HepG2 (cell line): ENCODE measurements at regions not wholly inside any gene's neighbourhood (a gene's known extent, or its start where the extent isn't known, plus 50 kb on each side); places are given as distances from the start of the nearest gene placed in this dataset.

Experiments used
- ATAC-seq: fragments of 200-7000 bp; cut with Tn5 transposase; 3 replicates; pipeline ENCODE4 v1.9.1; 2020; ENCODE audit warnings: mild to moderate bottlenecking, moderate library complexity
- BruUV-seq: library from RNA; stranded (reverse); fragments of 400-500 nt; replicated peaks from 2 replicates; lab custom pipeline; 2021; lab: Mats Ljungman, UMichigan
- CTCF ChIA-PET: fragments of 300-600 bp; formaldehyde crosslinking; extraction: SDS; loops from one replicate; lab custom pipeline; 2021; ENCODE audit warnings: low total read pairs, inconsistent platforms, low intra/inter-chr PET ratio; lab: Yijun Ruan, JAX
- POLR2A ChIA-PET: fragments of 350-600 bp; sonication (Branson Sonifier 250); formaldehyde crosslinking; loops from one replicate; lab custom pipeline; 2020; ENCODE audit warnings: antibody characterized with exemption, inconsistent platforms; lab: Yijun Ruan, JAX
- DNase-seq: peaks from one replicate; pipeline ENCODE4 v3.0.0-alpha.2; 2015; ENCODE audit warnings: low spot score
- FAIRE-seq: peaks from 3 replicates; lab custom pipeline; 2011; peaks lifted over from hg19 to GRCh38; lab: Jason Lieb, UNC
- H2AFZ ChIP-seq: one replicate; pipeline ENCODE4 v1.6.1; 2011; ENCODE audit warnings: low read length, inconsistent platforms
- H3K27ac ChIP-seq: fragments of 300-600 bp; 3 replicates; pipeline ENCODE4 v1.8.0; 2011; ENCODE audit warnings: mixed run types, mild to moderate bottlenecking, mixed read lengths, low read length, inconsistent platforms; ENCODE audit not compliant: insufficient read depth; ENCODE audit errors: extremely low read length
- H3K27me3 ChIP-seq, 2 experiments: fragments of 200-600 bp in 1 of 2; 2 replicates in 1 of 2; 3 replicates in 1 of 2; pipeline versions ENCODE4 v1.6.0 to v1.8.0; 2011; ENCODE audit warnings: low read length in 2 of 2, mild to moderate bottlenecking in 2 of 2, moderate library complexity in 2 of 2, inconsistent platforms in 1 of 2; ENCODE audit not compliant: insufficient read depth in 2 of 2, control insufficient read depth in 1 of 2
- H3K36me3 ChIP-seq, 2 experiments: fragments of 200-600 bp in 1 of 2; replicated peaks in 1 of 2; 2 replicates in 1 of 2; 3 replicates in 1 of 2; pipeline versions ENCODE4 v1.5.1 to v1.8.0; 2011; ENCODE audit warnings: low read length in 2 of 2, inconsistent platforms in 1 of 2; ENCODE audit not compliant: insufficient read depth in 2 of 2, control insufficient read depth in 1 of 2
- H3K4me1 ChIP-seq: 2 replicates; pipeline ENCODE4 v1.5.1; 2012; ENCODE audit warnings: low read length, inconsistent platforms; ENCODE audit not compliant: insufficient read depth
- H3K4me2 ChIP-seq: 2 replicates; pipeline ENCODE4 v1.6.0; 2011; ENCODE audit warnings: low read depth, low read length, inconsistent platforms
- H3K4me3 ChIP-seq, 3 experiments: fragments of 200-600 bp in 1 of 3; sonication (generic), shearing (Covaris generic) in 1 of 3; replicated peaks in 1 of 3; 2 replicates each; pipeline ENCODE4 v1.5.1; 2011 to 2016; ENCODE audit warnings: low read length in 3 of 3, inconsistent platforms in 2 of 3, low read depth in 2 of 3, mild to moderate bottlenecking in 2 of 3, control low read depth in 1 of 3, mixed read lengths in 1 of 3; ENCODE audit not compliant: insufficient read depth in 1 of 3
- H3K79me2 ChIP-seq: one replicate; pipeline ENCODE4 v1.6.1; 2011; ENCODE audit warnings: low read length, inconsistent platforms; ENCODE audit not compliant: insufficient read depth
- H3K9ac ChIP-seq: 2 replicates; pipeline ENCODE4 v1.6.0; 2011; ENCODE audit warnings: mild to moderate bottlenecking, low read depth, low read length, inconsistent platforms; ENCODE audit not compliant: insufficient read depth
- H3K9me3 ChIP-seq: 2 replicates; pipeline ENCODE4 v1.5.1; 2012; ENCODE audit warnings: mild to moderate bottlenecking, low read length
- H4K20me1 ChIP-seq: 2 replicates; pipeline ENCODE4 v1.6.0; 2011; ENCODE audit warnings: inconsistent platforms, mild to moderate bottlenecking, low read length, moderate library complexity; ENCODE audit not compliant: insufficient read depth
- CBX2 ChIP-seq, 2 experiments: fragments of 200-600 bp in 1 of 2; sonication (generic); formaldehyde crosslinking in 1 of 2; IDR thresholded peaks; 2 replicates each; pipeline versions ENCODE4 v1.7.0 to v1.8.1; 2018 to 2022; ENCODE audit warnings: low read depth in 2 of 2, low read length in 1 of 2, mild to moderate bottlenecking in 1 of 2, missing genetic modification reagents in 1 of 2
- FOXJ3 ChIP-seq: sonication (generic); formaldehyde crosslinking; IDR thresholded peaks from 2 replicates; pipeline ENCODE4 v1.4.0; 2020; ENCODE audit warnings: missing genetic modification reagents, mild to moderate bottlenecking, borderline replicate concordance
- KMT2B ChIP-seq: IDR thresholded peaks from 2 replicates; pipeline ENCODE4 v1.6.1; 2016; ENCODE audit warnings: missing genetic modification reagents, missing compliant biosample characterization
- NRL ChIP-seq: sonication (generic); formaldehyde crosslinking; IDR thresholded peaks from 2 replicates; pipeline ENCODE4 v1.5.0; 2020; ENCODE audit warnings: missing genetic modification reagents, mild to moderate bottlenecking, moderate library complexity, borderline replicate concordance
- PRDM10 ChIP-seq: sonication (generic); formaldehyde crosslinking; IDR thresholded peaks from 2 replicates; pipeline ENCODE4 v1.4.0; 2020; ENCODE audit warnings: low read depth, missing genetic modification reagents
- SMAD1 ChIP-seq: sonication (generic); formaldehyde crosslinking; IDR thresholded peaks from 2 replicates; pipeline ENCODE4 v1.4.0; 2020; ENCODE audit warnings: missing genetic modification reagents, low read depth, mild to moderate bottlenecking, borderline replicate concordance
- SP2 ChIP-seq: sonication (generic); formaldehyde crosslinking; IDR thresholded peaks from 2 replicates; pipeline ENCODE4 v1.5.1; 2020; ENCODE audit warnings: mild to moderate bottlenecking, missing genetic modification reagents
- TSC22D2 ChIP-seq: sonication (generic); formaldehyde crosslinking; IDR thresholded peaks from 2 replicates; pipeline ENCODE4 v1.5.1; 2020; ENCODE audit warnings: missing genetic modification reagents, mild to moderate bottlenecking, borderline replicate concordance
- ZNF20 ChIP-seq: sonication (generic); formaldehyde crosslinking; IDR thresholded peaks from 2 replicates; pipeline ENCODE4 v1.4.0; 2020; ENCODE audit warnings: mild to moderate bottlenecking, moderate library complexity, missing genetic modification reagents
- ZNF326 ChIP-seq: sonication (generic); formaldehyde crosslinking; IDR thresholded peaks from 2 replicates; pipeline ENCODE4 v1.4.0; 2020; ENCODE audit warnings: missing genetic modification reagents, borderline replicate concordance
- ZNF446 ChIP-seq: sonication (generic); formaldehyde crosslinking; IDR thresholded peaks from 2 replicates; pipeline ENCODE4 v1.5.0; 2020; ENCODE audit warnings: mild to moderate bottlenecking, missing genetic modification reagents
- ZNF672 ChIP-seq: sonication (generic); formaldehyde crosslinking; IDR thresholded peaks from 2 replicates; pipeline ENCODE4 v1.8.1; 2022; ENCODE audit warnings: missing genetic modification reagents
- ZNF768 ChIP-seq: sonication (generic); formaldehyde crosslinking; IDR thresholded peaks from 2 replicates; pipeline ENCODE4 v1.4.0; 2020; ENCODE audit warnings: missing genetic modification reagents
- in situ Hi-C: cut with HindIII; loops from 2 replicates; pipeline ENCODE4 v1.10.0; 2017; ENCODE audit warnings: low pct_unique_long_range_greater_than_20kb; ENCODE audit not compliant: extremely low pct_ligation_motif_present
- intact Hi-C: fragments of 100-400 bp; cut with micrococcal nuclease; formaldehyde crosslinking; loops from one replicate; pipeline ENCODE4 v1.10.0; 2022; ENCODE audit not compliant: unreplicated experiment
- TF ChIP-seq, protein P1 (sequence below): sonication (generic); formaldehyde crosslinking; IDR thresholded peaks from 2 replicates; pipeline ENCODE4 v1.5.0; 2020; ENCODE audit warnings: mild to moderate bottlenecking, missing genetic modification reagents, moderate library complexity
- TF ChIP-seq, protein P2 (sequence below): sonication (generic); formaldehyde crosslinking; IDR thresholded peaks from 2 replicates; pipeline ENCODE4 v1.5.0; 2020; ENCODE audit warnings: missing genetic modification reagents, mild to moderate bottlenecking, borderline replicate concordance

- CTCF ChIA-PET: no interaction called here
- TF ChIP-seq CBX2 (IDR thresholded peaks at IDR 0.05; ENCODE audit: low read depth, low read length): no peak
- TF ChIP-seq CBX2 (CRISPR knock-in tag; IDR thresholded peaks at IDR 0.05; ENCODE audit: low read depth): no peak
- no peak for TF ChIP-seq ZNF768 (CRISPR knock-in tag)
- TF ChIP-seq, protein P1, sequence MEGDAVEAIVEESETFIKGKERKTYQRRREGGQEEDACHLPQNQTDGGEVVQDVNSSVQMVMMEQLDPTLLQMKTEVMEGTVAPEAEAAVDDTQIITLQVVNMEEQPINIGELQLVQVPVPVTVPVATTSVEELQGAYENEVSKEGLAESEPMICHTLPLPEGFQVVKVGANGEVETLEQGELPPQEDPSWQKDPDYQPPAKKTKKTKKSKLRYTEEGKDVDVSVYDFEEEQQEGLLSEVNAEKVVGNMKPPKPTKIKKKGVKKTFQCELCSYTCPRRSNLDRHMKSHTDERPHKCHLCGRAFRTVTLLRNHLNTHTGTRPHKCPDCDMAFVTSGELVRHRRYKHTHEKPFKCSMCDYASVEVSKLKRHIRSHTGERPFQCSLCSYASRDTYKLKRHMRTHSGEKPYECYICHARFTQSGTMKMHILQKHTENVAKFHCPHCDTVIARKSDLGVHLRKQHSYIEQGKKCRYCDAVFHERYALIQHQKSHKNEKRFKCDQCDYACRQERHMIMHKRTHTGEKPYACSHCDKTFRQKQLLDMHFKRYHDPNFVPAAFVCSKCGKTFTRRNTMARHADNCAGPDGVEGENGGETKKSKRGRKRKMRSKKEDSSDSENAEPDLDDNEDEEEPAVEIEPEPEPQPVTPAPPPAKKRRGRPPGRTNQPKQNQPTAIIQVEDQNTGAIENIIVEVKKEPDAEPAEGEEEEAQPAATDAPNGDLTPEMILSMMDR (CRISPR knock-in tag): no peak
- TF ChIP-seq PRDM10 (CRISPR knock-in tag): no peak
- no peak for TF ChIP-seq SP2 (CRISPR knock-in tag)
- TF ChIP-seq NRL (CRISPR knock-in tag): no peak
- TF ChIP-seq, protein P2, sequence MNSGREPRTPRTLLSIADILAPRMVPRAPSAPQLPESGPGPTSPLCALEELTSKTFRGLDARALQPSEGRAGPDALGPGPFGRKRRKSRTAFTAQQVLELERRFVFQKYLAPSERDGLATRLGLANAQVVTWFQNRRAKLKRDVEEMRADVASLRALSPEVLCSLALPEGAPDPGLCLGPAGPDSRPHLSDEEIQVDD (CRISPR knock-in tag): no peak
- TF ChIP-seq ZNF326 (CRISPR knock-in tag): no peak
- TF ChIP-seq TSC22D2 (CRISPR knock-in tag): no peak
- no peak for TF ChIP-seq SMAD1 (CRISPR knock-in tag)
- no peak for TF ChIP-seq FOXJ3 (CRISPR knock-in tag)
- no peak for TF ChIP-seq ZNF446 (CRISPR knock-in tag)
- TF ChIP-seq ZNF20 (CRISPR knock-in tag): no peak
- TF ChIP-seq ZNF672 (CRISPR knock-in tag): no peak
- TF ChIP-seq KMT2B (CRISPR knock-in tag): no peak
- TF ChIP-seq, all 625 proteins: peak for 0
- POLR2A ChIA-PET: no interaction called here
- no peaks in the 10 kb centered on the region for H4K20me1 ChIP-seq
- no peak overlapping the region for H2AFZ ChIP-seq
- H3K9me3 ChIP-seq: no peaks in the 10 kb centered on the region
- DNase-seq (no peak), FAIRE-seq (no peak), ATAC-seq (no peak)
- BruUV-seq: no TSS peak
- H3K27me3 ChIP-seq: no peaks in the 10 kb centered on the region
- H3K79me2 ChIP-seq: no peaks in the 10 kb centered on the region
- in situ Hi-C loops: loop anchor here (10.0 to 25.0 kb wide), 2 partner anchors 443 to 711 kb away; no protein-coding TSS in a partner anchor
- H3K4me2 ChIP-seq: no peak overlapping the region
- no peak overlapping the region for H3K4me3 ChIP-seq
- no peak overlapping the region for H3K27ac ChIP-seq
- H3K9ac ChIP-seq: no peak overlapping the region
- intact Hi-C loops: no loop called here
- H3K4me1 ChIP-seq: no peaks in the 10 kb centered on the region
- no peaks in the 10 kb centered on the region for H3K36me3 ChIP-seq
These were observed 206.1 kb upstream of the TTC29 start for GRCh38 chr4:147151763-147152162.
